HT1080 (cell line): ENCODE measurements at regions not wholly inside any gene's neighbourhood (a gene's known extent, or its start where the extent isn't known, plus 50 kb on each side); places are given as distances from the start of the nearest gene placed in this dataset.
A peak's percentile ranks its signal among the peaks of the same experiment; 100 is the strongest.
"Not testable (repeated sequence)": the region's sequence is repeated elsewhere in the genome, so short reads cannot be mapped to it uniquely, and the experiment has no call there.

Experiments used
- DNase-seq: peaks from one replicate; pipeline ENCODE4 v3.0.0-alpha.2; 2015; ENCODE audit warnings: low read depth

DNA sequence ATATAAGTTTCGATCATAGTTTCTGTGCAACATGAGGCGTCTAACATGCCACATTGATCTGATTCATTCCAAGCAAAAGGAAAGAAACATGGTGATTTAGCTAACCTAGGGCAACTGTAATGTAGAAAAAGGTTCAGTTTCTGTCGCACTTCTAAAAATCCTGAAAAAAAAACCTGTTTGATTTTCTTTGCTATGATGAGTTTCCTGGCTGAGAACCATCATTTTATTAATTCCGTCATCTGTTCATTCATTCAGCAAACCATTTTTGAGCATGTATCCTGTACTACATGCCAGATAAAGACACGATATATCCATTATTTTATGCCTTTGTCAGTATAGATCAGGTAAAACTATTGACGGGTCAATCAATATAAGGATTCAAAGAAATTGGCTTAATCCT, 932.6 kb downstream of the GALC start:
- no peak for DNase-seq

DNA sequence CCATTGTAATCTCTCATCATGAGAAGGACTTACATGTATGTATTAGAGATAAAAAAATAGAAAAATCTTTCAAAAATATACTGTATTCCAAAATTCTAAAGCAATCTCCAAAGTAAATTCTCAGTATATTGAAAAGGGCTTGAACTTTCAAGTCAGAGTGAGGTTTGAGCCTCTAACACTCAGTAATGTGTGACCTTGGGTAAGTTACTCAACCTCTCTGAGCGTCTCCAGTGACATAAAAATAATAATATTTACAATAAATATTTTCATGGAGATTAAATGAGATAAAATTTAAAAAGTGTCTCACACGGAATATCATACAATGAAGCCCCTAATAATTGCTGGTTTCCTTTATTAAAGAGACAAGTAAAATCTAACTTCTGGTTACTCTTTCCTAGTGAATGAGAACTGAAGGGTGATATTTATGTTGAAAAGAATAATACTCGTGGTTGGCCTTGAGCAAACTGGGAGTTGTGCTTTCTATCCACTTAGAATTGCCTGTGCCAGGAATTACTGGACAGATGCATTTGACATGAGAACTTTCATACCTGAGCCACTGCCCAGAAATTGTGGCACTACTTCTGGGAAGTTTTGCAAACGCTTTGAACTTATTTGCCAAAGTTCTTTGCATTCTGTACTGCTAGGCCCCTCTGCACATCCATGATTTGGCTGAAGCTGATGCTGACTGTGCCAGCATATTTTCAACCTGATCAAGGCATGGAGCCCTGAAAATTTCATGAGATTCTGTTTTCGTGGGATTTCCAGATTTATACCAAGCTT, 933.7 kb downstream of the GALC start:
- no peak for DNase-seq

DNA sequence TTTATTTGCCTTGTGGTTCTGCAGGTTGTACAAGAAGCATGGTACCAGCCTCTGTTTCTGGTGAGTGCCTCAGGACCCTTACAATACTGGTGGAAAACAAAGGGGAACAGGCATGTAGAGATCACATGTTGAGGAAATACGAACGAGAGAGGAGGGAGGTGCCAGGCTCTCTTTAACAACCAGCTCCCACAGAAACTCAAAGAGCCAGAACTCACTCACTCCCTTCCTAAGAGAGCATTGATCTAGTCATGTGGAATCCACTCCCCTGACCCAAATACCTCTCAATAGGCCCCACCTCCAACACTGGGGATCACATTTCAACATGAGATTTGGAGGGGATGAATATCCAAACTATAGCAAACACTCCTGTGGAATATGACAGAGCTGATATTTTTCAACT, 938.0 kb downstream of the GALC start:
- no peak for DNase-seq

DNA sequence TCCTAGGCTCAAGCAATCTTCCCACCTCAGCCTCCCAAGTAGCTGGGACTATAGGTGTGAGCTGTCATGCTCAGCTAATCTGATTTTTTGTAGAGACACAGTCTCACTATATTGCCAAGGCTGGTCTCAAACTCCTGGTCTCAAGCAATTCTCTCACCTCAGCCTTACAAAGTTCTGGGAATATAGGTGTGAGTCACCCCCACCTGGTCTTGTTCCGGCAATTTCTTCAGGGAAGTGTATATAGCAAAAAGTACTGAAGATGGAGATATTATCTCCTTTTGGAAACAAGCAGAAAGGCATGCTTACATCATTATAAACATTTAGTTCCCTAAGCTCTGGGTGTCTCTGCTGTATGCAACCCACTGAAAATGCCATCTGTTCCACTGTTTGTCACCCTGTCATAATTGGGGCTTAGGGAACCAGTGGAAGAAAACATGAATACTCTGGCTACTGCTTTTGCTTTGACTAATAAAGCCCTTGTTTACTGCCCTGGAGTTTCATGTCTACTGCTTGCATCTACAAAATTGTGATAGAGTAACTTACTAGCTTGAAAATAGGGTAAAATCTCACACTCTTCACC, 940.2 kb downstream of the GALC start:
- no peak for DNase-seq

DNA sequence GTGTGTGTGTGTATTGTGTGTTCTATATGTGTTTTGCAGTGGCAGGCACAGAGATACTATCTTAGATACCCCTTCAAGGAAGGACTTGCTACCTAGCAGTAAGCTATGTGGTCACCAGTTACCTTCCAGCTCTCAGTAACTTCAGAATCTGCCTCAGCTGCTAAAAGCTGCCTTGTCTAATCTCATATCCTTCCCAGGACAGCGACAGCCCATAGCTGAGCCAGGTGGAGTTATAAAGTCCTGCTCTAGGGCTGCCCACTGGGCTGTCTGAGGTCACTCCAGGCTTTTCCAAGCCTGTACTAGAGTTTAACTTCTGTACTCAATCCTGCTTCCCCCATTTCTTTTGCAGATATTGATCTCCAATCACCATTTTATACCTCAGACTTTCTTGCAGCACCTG, 942.6 kb downstream of the GALC start:
- no peak for DNase-seq

DNA sequence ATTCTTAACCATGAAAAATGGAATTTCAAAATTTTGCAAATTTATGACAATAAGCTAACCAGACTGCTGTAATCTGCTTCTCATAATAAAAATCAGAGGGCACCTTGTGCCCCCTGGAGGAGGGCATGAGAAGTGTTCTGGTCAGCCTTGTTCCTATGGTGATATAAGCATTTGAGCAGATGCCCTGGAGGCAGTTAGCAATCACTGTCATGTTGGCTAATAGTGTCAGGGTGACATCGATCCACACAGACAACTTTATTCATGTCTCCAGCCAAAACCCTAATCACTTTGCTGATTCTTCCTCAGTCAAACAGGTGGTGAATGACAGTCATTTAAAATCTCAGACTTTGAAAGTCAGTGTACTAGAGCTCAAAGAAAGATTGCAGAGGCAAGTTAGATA, 943.0 kb downstream of the GALC start:
- peak; percentile 41 for DNase-seq

DNA sequence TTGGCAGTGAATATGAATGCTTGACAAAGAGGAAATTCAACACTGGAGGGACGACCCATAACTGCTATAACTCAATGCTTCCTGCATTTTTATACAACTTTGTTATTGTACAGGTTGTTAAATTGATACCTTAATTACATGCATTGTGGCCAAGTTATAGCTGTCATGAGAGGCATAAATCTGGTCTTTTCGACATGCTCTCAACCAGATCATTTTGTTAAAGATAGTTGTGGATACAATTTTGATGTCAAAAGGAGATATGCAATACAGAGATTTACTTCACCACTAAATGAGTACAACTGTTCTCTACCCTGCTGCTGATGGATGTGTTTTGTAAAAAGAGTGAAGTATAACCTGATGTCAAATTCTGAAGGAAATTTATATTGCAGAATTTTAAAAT, 946.0 kb downstream of the GALC start:
- DNase-seq = no peak

DNA sequence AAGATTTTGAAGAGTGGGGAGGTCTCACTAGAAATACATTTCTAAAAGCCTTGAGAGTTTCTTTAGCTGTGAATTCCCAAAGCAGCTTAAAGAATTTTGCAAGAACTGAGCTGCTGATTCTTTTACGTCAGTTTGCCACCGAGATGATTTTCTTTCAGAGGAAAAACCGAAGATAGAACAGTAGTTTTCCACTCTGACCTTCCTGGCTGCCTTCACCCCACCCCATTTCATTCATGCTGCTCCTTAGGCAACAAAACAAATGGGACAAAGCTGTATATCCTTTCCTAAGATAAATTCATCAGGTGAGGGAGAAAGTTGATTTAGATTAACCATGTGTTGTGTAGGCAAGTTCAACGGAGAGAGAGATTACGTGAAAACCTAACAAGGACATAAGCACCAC, 947.0 kb downstream of the GALC start:
- DNase-seq = no peak

DNA sequence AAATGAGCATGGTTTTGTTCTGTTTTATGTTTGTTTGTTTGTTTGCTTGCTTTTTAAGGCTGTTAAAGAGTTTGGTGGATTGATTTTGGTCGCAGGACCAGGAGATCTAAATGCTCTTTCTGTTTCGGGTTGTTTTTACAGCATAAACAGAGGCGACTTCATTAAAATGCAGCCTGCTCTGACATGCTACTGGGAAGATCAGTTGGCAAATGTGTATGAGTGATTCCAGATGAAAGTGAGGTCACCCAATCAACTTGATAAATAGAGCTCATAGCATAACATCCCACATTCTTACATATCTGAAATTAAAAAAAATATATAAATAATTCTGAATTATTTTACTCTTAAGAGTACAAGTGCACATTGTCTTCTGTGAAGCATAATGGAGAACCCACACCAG, 947.7 kb downstream of the GALC start:
- no peak for DNase-seq

DNA sequence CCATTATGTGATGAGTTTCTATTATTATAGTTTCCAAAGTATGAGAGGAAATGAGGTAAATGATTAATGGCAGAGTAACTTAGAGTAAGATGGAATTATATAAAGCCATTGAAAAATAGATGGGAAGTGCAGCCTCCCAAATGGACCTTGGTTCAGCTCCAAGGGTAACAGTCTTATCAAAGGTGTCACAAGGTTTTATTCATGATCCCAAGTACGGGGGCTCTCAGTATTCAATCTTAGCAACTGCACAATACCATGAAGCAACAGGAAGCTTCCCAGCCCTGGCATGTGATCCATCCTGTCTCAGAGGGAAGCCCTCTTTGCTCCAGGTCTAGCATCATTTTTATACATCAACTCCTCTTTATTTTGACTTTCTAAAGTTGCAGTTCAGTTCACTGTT, 948.2 kb downstream of the GALC start:
- DNase-seq = no peak

DNA sequence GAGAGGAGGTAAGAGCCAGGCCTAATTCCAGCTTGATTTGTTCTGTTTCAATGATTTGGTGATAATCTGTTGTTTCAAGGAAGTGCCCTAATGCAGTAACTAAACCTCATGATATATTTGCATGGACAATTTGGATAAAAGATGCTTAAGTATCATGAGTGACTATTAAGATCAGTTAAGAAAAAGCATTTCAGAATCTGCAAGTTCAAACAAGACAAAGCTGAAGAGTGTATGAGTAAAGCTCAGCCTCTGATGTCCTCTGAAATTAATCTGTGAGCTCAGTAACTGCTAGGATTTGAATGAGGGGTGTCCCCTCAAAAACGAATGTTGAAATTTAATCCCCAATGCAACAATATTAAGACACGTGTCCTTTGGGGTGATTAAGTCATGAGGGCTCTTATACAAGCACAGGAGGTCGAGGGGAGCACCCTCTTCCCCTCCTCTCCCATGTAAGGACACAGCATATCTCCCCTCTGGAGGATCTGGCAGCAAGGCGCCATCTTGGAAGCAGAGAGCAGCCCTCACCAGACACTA, 949.2 kb downstream of the GALC start:
- no peak for DNase-seq

DNA sequence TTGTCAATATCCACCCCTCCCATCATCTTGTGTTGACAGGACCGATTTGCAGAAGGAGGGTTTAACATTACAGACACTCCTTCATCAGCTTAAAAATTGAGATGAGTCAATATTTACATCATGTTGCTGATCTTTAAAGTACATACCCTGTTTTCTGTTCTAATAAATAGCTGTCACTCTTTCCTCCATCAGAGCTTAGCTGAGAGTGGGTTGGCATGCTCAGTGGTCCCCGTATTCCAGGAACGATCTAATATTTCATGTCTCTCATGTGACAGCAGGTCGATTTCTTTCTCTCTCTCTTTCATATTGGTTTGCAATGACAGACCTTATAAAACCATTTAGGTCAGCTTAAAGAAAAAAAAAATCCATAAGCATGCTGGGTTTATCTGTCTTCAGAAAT, 950.6 kb downstream of the GALC start:
- no peak for DNase-seq

DNA sequence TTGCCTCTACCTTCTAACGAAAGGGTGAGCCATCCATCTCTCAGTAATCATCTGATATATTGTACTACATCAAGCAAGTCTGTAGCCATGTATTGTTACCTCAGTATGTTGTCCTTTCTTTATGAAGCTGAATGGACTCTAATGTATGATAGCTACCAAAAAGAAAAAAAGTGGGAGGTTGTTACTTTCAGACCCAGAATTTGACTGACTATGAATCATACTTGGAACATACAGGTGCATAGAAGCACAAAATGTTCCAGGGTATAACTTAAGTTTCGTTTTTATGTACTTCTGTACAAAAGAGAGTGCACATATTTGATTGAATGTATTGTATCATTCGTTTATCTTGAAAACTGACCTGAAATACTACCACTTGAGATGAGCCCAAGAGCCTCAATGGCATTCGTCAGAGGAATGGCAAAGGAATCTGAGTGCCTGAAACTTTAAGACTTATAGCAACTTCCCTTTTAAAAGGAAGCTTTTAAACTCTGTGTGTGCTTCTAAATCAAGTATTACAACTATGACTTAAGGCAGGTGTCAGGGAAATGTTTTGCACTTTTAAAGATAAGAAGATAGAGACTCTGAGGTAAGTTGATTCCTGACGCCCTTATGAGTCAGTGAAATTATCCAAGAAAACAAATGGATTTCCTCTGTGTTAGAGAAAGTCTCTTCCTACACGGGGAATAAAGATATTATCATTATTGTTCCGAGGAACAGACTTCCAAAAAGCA, 951.5 kb downstream of the GALC start:
- DNase-seq = no peak

DNA sequence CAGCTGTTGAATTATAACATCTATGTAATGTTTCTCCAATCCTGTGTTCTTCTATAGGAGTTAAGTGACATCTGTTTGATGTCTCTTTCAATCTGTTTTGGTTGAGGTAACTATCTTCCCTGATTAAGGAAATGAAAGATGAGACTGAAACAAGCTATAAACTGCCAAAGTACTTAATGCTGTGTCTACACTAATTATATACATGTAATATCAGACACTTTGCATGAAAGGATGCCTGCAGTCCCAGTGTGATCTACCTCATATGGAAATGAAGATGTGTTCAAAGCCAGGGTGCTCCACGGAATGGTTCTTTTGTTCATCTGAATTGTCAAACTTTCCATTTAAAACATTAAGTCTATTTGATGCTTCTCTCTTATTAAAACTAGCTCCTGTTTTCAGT, 958.3 kb downstream of the GALC start:
- DNase-seq = no peak

DNA sequence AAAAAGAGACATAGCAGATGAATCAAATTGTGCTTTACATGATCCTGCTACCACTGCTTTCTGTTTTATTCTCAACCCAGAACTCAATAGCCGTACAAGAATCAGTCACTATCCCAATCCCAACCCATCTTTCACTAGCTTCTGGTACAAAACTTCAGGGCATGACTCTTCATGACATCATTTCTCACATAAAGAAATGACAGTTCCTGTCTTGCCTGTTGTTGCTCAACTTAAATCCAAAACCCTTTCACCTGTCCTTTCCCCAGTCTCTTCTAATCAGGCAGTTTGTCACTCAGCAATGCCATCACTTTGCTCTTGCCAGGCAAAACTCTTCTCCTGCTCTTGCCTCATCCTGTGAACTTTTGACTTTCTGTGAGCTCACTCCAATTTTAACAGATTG, 962.8 kb downstream of the GALC start:
- no peak for DNase-seq

DNA sequence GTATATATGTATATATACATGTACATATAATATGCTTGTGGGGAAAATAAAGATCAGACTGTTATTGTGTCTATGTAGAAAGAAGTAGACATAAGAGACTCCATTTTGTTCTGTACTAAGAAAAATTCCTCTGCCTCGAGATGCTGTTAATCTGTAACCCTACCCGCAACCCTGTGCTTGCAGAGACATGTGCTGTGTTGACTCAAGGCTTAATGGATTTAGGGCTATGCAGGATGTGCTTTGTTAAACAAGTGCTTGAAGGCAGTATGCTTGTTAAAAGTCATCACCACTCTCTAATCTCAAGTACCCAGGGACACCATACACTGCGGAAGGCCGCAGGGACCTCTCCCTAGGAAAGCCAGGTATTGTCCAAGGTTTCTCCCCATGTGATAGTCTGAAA, 972.9 kb downstream of the GALC start:
- not testable (repeated sequence) for DNase-seq

DNA sequence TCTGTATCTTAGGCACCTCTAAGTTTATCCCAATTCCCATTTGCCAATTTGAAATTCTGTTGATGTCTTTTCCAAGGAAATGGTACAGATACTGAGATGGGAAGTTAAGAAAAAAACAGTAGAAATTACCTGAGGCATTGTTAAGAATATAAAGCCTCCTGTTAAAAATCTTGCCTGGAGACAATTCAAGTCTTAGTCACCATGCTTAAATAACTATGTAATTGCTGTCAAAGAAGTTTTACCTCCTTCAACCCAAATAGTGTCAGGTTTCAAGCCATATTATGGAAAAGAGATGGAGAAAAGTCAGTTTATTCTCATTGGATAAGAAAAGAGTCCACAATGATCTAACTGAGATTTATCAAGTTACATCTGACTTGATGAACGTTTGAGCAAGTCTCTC, 974.7 kb downstream of the GALC start:
- no peak for DNase-seq

DNA sequence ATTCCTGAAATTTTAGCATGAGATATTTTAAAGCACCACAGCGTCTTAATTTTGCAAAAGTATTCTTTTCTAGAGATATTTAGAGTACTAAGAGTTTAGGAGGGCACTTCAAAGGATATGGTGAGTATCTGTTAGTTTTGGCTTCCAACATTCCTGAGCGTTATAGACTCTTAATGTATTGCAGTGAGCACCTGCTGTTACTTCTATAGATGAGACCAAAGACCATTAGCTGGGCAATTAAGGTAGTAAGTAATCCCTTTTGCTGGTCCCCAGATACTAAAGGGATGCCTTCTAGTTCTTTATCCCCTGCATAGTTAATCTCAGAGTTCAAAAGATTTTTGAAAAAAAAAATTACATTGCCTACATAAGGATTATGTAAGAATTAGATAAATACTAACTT, 975.6 kb downstream of the GALC start:
- DNase-seq = no peak

DNA sequence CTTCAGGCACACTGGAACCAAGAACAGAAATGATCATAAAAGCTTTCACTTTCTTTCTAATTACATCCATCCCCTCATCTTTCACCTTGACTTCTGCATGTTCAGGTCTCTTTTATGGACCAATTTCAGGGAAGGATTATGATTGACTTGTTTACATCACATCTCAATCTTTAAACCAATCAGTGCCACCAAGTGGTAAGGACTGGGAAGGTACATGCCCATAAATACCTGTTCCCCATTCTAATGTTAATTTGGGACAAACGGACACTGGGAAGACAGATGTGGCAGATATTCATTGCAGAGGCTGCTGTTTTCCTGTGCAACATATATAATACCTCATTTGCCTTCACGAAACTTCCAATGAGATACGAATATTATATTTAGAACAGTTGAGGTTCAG, 978.1 kb downstream of the GALC start:
- DNase-seq = peak; percentile 2

DNA sequence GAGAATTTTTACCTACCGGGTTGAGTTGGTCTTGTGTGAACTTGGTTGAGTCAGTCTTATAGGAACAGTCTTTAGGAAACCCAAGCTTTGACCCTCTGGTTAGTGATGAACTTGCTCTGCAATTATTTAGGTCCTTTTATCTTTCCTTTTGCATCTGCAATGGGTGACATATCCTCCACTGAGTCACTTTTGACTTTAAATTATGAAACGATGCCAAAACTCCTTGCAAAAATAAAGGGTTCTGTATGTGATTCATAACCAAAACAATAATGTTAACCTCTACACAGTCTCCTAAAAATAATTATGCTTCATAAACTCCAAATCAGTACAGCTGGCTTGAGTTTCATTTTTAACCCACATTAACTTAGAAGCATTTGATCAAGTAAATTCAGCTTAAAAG, 979.4 kb downstream of the GALC start:
- peak; percentile 52 for DNase-seq

DNA sequence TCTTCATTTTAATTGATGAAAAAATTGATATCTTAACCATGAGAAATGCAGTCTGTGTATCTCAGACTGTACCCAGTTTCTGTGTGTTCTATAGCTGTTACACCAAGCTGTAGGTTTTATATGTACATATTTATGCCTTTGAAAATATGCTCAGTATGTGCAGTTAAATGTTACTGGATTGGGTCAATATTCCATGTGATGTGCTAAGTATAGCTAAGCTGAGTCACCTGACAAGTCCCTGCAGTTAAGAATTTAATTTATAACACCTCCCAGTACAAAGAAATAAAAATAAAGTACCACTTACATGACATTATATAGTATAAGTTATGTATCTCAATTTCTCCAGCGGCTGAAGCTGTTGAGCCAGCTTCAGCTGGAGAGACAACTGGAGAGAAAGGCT, 984.0 kb downstream of the GALC start:
- no peak for DNase-seq

DNA sequence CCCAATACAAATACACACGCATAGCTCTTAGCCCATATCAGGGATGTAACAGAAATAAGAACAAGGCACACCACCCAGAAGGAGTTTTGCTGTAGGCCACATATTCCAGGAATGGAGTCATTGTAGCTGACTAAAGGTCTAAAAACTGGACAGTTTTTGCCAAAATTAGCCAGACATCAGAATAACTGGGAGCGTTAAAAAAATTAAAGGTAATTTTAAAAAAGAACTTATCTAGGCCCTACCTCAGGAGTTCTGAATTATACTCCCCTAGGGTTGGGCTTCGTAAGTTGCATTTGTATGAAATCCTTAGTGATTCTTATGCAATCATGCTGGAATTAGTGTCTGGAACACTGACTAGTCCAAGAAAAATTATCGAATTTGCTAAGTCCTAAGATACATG, 987.7 kb downstream of the GALC start:
- no peak for DNase-seq

DNA sequence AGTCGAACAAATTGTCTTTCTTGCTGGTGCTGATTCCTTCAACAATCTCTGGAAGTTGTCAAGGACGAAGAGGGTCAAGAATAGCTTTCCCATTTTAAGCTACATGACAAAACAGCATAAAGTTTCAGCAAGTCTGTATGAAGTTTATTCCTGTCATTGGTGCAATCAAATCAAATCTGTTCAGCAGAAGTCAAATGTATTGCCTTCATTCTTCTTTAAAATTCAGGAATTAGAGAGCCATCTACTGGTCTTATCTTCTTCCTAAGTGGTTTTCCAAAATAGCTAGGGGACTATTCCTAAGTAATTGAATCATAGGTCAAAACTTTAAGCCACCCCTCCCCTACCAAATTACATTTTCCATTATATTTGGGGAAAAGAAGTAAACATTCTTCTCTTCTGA, 990.2 kb downstream of the GALC start:
- DNase-seq = peak; percentile 1
